H54 (cell line): ENCODE measurements at regions not wholly inside any gene's neighbourhood (a gene's known extent, or its start where the extent isn't known, plus 50 kb on each side); places are given as distances from the start of the nearest gene placed in this dataset.

ENCODE experiments used
- DNase-seq: peaks from one replicate; pipeline ENCODE4 v3.0.0; 2011; ENCODE audit warnings: low spot score, mixed read lengths; ENCODE audit not compliant: insufficient read length
- FAIRE-seq: peaks from 3 replicates; lab custom pipeline; 2011; peaks lifted over from hg19 to GRCh38; lab: Jason Lieb, UNC
- POLR2A ChIP-seq: IDR thresholded peaks from 2 replicates; pipeline ENCODE4 v1.6.1; 2011; ENCODE audit warnings: low read depth, mild to moderate bottlenecking, low read length

DNA sequence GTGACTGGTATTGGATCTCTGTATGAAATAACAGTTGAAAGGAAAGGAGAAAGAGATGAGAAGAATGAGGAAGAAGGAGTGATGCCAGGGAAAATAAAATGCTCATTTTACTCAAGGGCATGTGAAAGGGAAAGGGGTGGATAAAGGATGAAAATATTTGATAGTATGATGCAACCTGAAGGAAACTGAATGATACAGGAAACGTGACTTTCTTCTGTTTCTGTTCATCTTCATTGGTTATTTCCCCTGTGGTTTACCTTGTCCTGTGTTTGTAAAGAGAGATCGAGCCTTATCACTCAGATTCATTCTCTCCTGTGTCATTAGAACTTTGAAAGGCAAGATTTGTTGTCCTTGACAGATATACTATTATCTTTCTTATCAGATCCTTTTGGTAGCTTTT lies 243.6 kb upstream of the SLITRK3 start:
- TF ChIP-seq POLR2A, result no peak
- DNase-seq, result no peak
- no peak for FAIRE-seq

DNA sequence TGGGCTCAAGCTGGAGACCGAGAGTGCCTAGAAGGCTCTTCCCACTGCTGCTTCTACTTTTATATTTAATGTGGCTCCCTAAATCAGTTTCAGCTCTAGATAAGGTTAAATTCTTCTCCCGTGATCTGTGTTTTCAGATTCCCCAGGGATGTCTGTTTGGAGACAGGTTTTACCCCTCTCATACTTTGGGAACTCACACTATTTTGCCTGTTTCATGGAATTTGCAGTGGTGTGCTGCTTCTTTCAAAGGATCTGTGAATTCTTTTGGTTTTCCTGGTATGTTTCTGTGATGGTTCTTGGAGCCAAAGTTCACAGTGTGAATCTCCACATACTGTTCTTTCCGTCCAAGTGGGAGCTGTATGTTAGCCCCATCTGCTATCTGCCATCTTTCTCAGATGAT lies 238.3 kb upstream of the SLITRK3 start:
- no peak for TF ChIP-seq POLR2A
- FAIRE-seq (no peak), DNase-seq (no peak)

DNA sequence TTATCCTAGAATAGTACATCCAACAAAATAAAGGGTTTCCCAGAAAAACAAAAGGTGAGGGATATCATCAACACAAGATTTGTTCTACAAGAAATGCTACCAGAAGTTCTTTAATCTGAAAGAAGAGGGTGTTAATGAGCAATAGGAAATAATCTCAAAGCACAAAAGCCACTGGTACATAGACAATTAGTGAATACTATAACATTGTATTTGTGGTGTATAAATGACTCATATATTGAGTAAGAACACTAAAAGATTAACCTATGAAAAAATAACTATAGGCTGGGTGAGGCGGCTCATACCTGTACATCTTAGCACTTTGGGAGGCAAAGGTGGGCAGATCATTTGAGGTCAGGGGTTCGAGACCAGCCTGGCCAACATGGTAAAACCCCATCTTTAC lies 210.2 kb upstream of the SLITRK3 start:
- no peak for DNase-seq
- FAIRE-seq, result no peak
- no peak for TF ChIP-seq POLR2A

DNA sequence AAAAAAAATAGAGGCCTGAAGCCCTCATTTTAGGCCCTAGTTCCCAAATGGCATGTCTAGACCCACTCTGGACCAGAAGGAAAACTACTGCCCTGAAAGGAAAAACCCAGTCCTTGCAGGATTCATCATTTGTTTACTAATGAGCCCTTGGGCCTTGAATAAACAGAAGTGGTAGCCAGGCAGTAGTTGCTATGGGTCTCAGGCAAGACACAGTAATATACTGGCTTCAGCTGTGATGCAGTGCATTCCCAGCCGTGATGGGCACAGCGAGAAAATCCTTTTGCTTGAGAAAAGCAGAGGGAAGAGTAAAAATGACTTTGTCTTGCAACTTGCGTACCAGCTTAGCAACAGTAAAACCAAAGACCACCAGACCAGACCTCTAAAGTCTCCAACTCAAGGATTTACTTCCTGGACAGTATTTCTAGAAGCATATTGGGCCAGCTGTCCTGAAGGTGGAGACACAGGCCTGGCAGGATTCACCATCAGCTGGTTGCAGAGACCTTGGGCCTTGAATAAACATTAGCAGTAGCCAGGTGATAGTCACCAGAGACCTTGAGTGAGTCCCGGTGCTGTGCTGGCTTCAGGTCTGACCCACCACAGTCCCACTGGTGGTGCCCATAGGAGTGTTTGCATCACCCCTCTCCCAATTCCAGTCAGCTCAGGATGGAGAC lies 208.3 kb upstream of the SLITRK3 start:
- FAIRE-seq (no peak), DNase-seq (no peak)
- TF ChIP-seq POLR2A, result no peak

DNA sequence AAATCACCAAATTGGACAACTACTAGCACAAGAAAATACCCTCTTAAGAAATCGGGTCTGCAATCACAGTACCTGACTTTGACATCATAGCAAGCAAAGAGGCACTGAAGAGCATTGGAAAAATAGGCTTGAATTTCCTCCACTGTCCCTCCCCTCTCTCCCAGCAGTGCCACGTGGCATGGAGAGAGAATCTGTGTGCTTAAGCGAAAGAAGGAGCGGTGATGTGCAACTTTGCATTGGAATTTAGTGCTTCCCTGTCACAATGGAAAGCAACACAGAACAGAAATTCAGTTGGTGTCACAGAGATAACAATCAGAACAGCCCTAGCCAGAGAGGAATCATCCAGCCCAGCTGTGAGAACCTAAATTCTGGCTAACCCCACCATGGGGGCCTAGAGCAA lies 207.5 kb upstream of the SLITRK3 start:
- FAIRE-seq (no peak), DNase-seq (no peak)
- no peak for TF ChIP-seq POLR2A

DNA sequence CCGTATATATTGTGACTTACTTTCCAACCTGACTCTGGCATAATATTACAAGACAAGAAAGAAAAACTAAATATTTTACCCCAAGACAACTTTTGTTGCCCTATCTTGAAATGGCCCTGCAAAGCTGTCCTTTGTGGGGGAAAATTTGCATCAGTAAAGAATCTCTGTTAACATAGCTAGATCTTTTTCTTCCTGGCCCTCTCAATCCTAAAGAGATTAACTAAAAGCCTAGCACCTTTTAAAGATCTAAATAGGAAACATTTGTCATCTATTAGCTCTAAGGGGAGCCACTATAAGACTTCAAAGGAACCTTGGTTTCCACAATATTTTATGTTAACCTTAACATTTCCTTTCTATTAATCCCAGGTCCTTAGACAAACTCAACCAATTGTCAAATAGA lies 199.0 kb upstream of the SLITRK3 start:
- FAIRE-seq (no peak), DNase-seq (no peak)
- TF ChIP-seq POLR2A, result no peak

DNA sequence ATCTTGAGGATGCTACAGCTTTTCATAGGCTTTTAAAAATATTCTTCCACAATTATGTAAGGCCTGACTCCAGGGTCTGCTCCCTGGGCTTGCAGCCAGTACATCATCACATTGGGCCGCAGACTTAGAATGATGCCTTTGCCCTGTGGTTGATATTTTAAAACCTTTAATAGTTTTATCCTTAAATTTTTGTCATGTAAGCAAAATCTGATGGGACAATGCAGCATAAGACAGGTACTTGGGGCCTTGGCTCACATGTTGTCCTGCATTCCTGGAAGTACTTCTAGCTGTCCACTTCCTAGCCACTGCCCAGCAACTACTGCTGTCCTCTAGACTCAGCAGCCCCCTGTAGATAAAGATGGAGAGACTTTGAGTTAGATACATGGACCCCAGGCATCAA lies 197.3 kb upstream of the SLITRK3 start:
- no peak for TF ChIP-seq POLR2A
- no peak for FAIRE-seq
- no peak for DNase-seq

DNA sequence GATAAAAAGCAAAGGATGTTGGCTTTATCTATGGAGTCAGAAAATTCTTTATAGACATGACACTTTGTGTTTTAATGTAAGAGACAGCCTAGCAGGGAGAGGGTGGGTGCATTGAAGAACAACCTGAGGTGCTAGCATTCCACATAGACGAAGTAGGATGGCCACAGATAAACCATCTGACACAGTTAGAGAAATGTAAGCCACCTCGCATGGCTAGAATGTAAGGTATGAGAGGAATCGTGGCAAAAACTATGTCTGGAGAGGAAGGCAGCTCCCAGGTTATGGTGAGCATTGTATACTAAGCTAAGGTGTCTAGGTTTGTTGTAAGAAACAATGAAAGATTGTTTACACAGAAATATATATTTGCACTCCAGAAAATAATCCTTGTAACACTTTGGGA lies 194.0 kb upstream of the SLITRK3 start:
- DNase-seq (no peak), FAIRE-seq (peak; percentile 20)
- no peak for TF ChIP-seq POLR2A

DNA sequence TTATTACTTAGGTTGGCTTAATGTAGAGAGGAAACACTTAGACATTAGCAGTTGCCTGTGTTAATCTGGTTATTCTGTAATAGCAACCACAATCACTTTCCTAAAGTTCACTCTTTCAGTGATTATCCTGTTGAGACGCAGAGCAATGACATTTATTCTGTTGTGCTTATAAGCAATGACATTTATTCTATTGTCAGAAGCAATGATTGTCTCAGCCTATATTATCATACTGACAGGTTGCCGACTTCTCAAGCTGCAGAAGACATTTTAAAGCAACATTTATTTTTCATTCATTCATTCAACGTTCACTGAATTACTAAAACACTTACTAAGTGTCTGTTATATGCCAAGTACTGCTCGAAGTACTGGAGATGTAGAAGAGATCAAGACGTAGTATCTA lies 193.5 kb upstream of the SLITRK3 start:
- FAIRE-seq, result no peak
- TF ChIP-seq POLR2A, result no peak

DNA sequence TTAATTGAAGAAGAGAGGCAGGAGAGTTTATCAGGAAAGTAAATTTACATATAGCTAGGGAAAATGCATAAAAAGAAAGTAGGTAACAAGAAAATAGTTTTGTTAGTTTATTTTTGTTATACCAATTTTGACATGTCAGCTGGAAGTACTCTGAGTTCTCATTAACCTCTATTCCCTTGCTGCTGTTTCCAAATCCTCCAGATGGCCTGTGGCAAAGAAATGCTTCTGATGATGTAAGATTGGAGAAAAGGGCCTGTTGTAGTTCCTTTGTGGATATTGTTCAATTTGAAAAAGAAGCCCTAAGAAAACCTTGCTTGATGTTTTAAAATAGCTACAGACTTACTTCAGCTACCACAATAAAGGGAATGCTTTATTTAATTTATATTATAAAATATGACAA lies 192.9 kb upstream of the SLITRK3 start:
- no peak for TF ChIP-seq POLR2A
- FAIRE-seq (no peak), DNase-seq (no peak)

More for the DNA sequence above, 193.5 kb upstream of the SLITRK3 start:
- DNase-seq, result no peak

DNA sequence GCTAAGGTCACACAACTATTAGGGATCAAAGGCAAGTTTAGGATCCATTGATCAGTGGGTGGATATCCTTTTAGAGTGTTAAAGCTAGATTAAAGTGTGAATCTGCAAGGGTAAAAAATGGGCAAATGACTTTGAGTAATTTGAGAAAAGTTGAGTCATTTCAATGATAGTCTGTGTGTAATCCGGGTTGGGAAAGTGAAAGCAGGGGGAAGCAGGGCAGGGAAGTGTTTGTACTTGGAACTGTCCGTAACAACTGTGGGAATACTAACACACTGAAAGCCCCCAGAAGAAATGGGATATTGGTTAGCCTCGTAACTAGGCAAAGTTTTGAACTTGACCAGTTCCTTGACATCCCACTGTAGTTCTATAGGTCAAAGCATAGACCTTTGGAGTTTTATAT lies 187.2 kb upstream of the SLITRK3 start:
- DNase-seq, result peak; percentile 14
- FAIRE-seq, result peak; percentile 85
- TF ChIP-seq POLR2A, result no peak

DNA sequence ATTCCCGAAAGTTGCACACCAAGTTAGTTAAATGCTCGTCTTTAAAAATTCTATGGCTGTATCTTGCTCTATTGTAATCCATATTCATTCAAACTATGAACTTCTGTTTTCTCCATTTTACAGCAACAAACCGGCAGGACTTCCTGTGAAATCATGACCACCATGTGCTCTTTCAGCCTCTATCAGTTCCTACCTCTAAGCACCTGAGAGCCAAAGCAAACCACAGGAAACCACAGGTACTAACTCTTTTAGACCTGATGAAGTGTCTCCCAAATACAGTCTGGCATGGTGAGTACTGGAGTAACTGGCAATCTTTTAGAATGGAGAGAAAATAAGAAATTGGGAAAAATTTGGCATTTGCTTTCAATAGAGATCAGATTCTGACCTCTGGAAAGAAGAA lies 186.5 kb upstream of the SLITRK3 start:
- FAIRE-seq, result no peak
- TF ChIP-seq POLR2A, result no peak
- no peak for DNase-seq

DNA sequence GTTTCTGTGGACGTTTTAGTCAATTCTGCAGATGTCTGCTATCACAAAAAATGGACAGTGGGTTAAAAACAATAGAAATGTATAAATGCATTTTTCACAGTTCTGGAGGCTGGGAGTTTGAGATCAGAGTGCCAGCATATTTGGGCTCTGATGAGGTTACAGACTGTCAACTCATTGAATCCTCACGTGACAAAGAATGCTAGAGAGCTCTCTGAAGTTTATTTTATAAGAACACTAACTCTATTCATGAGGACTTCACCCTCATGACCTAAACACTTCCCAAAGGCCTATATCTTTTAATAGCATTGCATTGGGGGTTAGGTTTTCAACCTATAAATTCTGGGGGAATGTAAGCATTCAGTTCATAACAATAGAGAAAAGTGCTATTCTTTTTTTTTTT lies 182.6 kb upstream of the SLITRK3 start:
- FAIRE-seq (no peak), DNase-seq (no peak)
- TF ChIP-seq POLR2A, result no peak

DNA sequence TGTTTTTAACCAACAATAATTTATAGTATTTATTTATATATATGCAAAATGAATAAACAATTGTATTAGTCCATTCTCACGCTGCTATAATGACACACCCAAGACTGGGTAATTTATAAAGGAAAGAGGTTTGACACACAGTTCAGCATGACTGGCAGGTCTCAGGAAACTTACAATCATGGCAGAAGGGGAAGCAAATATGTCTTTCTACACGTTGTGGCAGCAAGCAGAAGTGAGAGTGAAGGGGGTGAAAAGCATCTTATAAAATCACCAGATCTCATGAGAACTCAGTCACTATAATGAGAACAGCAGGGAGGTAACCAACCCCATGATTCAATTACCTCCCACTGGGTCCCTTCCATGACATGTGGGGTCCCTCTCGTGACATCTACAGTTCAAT lies 162.8 kb upstream of the SLITRK3 start:
- no peak for DNase-seq
- TF ChIP-seq POLR2A, result no peak
- FAIRE-seq, result no peak

DNA sequence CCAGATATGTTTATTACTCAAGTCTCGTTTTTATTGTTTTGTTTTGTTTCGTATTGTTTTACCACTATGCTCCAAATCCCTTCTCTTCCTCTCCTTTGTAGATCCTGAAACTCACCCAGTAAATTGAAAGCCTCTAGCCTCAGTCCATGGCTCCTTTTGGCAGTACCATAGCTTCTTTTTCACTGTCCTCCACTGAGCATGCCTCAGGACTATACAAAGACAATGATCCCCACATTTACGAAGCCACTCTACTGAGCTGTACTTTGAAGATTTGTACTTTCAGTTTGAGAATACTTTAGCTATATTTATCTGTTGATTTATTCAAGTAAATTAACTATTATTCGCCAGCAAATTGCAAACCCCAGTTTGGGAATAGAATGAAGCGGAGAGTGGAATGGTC lies 159.1 kb upstream of the SLITRK3 start:
- no peak for TF ChIP-seq POLR2A

More for the DNA sequence above, 159.1 kb upstream of the SLITRK3 start:
- no peak for DNase-seq
- FAIRE-seq, result peak; percentile 62
